ENCODE measurements at regions not wholly inside any gene's neighbourhood (a gene's known extent, or its start where the extent isn't known, plus 50 kb on each side); places are given as distances from the start of the nearest gene placed in this dataset.

DNA sequence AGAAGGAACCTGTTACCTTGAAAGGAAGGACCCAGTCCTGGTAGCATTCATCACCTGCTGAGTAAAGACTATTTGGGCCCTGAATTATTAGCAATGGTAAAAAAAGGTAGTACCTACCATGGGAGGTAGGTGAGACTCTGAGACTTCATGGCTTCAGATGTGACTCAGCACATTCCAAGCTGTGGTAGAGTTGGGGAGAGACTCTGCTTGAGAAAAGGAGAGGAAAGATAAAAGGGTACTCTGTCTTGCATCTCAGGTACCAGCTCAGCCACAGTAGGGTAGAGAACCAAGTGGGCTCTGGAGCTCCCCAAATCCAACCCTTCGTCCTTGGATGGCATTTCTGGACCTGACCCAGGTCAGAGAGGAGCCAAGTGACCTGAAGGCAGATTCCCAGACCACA lies 430.4 kb downstream of the TBL1XR1 start:
- Histone ChIP-seq H3F3A (replicated peaks; ENCODE audit: insufficient read depth) (no peaks in the 10 kb centered on the region), H3K27ac (ENCODE audit: low read depth in 2 of 2, low read length in 1 of 2) (no peak overlapping the region), H3K9me3 (no peaks in the 10 kb centered on the region), H3K4me2 (no peak overlapping the region), H3K79me2 (ENCODE audit: insufficient read depth) (no peaks in the 10 kb centered on the region), H3K27me3 (ENCODE audit: insufficient read depth) (no peaks in the 10 kb centered on the region), H3K9ac (no peak overlapping the region), H3K4me1 (ENCODE audit: control insufficient read depth in 1 of 2, insufficient read depth in 2 of 2, low read depth in 1 of 2, low read length in 1 of 2) (no peaks in the 10 kb centered on the region), H3K9me2 (no peaks in the 10 kb centered on the region), H4K20me1 (ENCODE audit: insufficient read depth) (no peaks in the 10 kb centered on the region), H2AFZ (ENCODE audit: low read depth) (no peak overlapping the region), H3K36me3 (replicated peaks in 1 of 2; ENCODE audit: control insufficient read depth in 1 of 2, insufficient read depth in 2 of 2, low read length in 1 of 2) (no peaks in the 10 kb centered on the region), H3K4me3 (ENCODE audit: low read depth in 2 of 2, low read length in 1 of 2) (no peak overlapping the region)
- CTCF ChIA-PET, result no interaction called here
- DNase-seq, result no peak
- TF ChIP-seq TEAD4 (IDR thresholded peaks at IDR 0.05; ENCODE audit: borderline replicate concordance, insufficient read depth) (no peak), SIN3A (IDR thresholded peaks at IDR 0.05; ENCODE audit: borderline replicate concordance, low read depth, low read length) (no peak)
- TF ChIP-seq, protein P1, sequence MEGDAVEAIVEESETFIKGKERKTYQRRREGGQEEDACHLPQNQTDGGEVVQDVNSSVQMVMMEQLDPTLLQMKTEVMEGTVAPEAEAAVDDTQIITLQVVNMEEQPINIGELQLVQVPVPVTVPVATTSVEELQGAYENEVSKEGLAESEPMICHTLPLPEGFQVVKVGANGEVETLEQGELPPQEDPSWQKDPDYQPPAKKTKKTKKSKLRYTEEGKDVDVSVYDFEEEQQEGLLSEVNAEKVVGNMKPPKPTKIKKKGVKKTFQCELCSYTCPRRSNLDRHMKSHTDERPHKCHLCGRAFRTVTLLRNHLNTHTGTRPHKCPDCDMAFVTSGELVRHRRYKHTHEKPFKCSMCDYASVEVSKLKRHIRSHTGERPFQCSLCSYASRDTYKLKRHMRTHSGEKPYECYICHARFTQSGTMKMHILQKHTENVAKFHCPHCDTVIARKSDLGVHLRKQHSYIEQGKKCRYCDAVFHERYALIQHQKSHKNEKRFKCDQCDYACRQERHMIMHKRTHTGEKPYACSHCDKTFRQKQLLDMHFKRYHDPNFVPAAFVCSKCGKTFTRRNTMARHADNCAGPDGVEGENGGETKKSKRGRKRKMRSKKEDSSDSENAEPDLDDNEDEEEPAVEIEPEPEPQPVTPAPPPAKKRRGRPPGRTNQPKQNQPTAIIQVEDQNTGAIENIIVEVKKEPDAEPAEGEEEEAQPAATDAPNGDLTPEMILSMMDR (IDR thresholded peaks at IDR 0.05), result no peak
- POLR2A ChIA-PET, result no interaction called here
- 0% methylated on average over 1 of the region's 1 CpG for WGBS (ENCODE audit: low lambda C conversion rate)

DNA sequence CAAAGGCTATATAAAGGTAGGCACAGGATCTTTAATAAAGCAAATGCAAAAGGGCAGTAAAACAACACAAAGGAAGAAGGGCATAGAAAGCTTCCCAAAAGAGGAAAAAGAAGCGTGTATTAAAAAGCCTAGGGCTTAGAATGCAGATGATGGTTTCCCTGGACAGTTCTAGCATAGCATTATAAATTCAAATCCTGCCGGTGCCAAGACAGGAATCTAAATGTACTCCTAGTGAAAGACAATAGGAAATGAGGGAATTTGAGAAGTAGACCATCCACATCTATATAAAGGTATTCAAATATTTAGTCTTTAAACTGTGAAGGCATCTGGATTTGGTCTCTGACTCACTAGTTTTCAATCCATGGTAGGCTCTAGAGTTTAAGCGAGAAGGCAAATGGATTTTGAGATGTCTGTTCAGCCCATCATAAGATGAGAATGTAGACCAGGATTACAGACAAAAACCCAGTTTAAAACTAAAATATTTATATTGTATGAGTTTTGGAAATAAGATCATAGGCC lies 431.8 kb downstream of the TBL1XR1 start:
- H3F3A ChIP-seq (replicated peaks; ENCODE audit: insufficient read depth), result no peaks in the 10 kb centered on the region
- H3K27ac ChIP-seq (ENCODE audit: low read depth in 2 of 2, low read length in 1 of 2), result no peak overlapping the region
- no peaks in the 10 kb centered on the region for H3K79me2 ChIP-seq (ENCODE audit: insufficient read depth)
- 47% methylated on average over 3 of the region's 3 CpGs for WGBS (ENCODE audit: low lambda C conversion rate)
- H3K4me2 ChIP-seq, result no peak overlapping the region
- TF ChIP-seq FOXJ3 (CRISPR knock-in tag; IDR thresholded peaks at IDR 0.05) (no peak), USF1 (IDR thresholded peaks at IDR 0.05; ENCODE audit: borderline replicate concordance, low read depth) (no peak), SIN3A (IDR thresholded peaks at IDR 0.05; ENCODE audit: borderline replicate concordance, low read depth, low read length) (no peak), FOXM1 (IDR thresholded peaks at IDR 0.05; ENCODE audit: low read depth) (no peak), POLR2AphosphoS5 (IDR thresholded peaks at IDR 0.05; ENCODE audit: low read depth, low read length) (no peak), EZH2phosphoT487 (IDR thresholded peaks at IDR 0.05; ENCODE audit: borderline replicate concordance, low read depth) (no peak), NFIC (IDR thresholded peaks at IDR 0.05; ENCODE audit: borderline replicate concordance) (no peak), FOSL2 (IDR thresholded peaks at IDR 0.05; ENCODE audit: borderline replicate concordance, low read depth) (no peak), TEAD4 (IDR thresholded peaks at IDR 0.05; ENCODE audit: borderline replicate concordance, insufficient read depth) (no peak), JUND (IDR thresholded peaks at IDR 0.05) (no peak), TAF1 (IDR thresholded peaks at IDR 0.05; ENCODE audit: borderline replicate concordance, low read depth, low read length) (no peak), RFX5 (IDR thresholded peaks at IDR 0.05; ENCODE audit: low read length) (no peak), NRF1 (IDR thresholded peaks at IDR 0.05; ENCODE audit: low read depth, low read length) (no peak), ELF1 (IDR thresholded peaks at IDR 0.05) (no peak), PBX3 (IDR thresholded peaks at IDR 0.05) (no peak), EP300 (IDR thresholded peaks at IDR 0.05; ENCODE audit: borderline replicate concordance in 1 of 2, low read depth in 1 of 2, low read length in 1 of 2) (no peak), IRF3 (IDR thresholded peaks at IDR 0.05; ENCODE audit: low read depth, low read length) (no peak), MXI1 (IDR thresholded peaks at IDR 0.05; ENCODE audit: low read depth, low read length) (no peak), ZBTB33 (IDR thresholded peaks at IDR 0.05; ENCODE audit: borderline replicate concordance, low read depth) (no peak)
- TF ChIP-seq, protein P2, sequence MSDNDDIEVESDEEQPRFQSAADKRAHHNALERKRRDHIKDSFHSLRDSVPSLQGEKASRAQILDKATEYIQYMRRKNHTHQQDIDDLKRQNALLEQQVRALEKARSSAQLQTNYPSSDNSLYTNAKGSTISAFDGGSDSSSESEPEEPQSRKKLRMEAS (IDR thresholded peaks at IDR 0.05; ENCODE audit: low read depth), result no peak
- H3K9me3 ChIP-seq, result no peaks in the 10 kb centered on the region
- no peaks in the 10 kb centered on the region for H3K27me3 ChIP-seq (ENCODE audit: insufficient read depth)
- no peaks in the 10 kb centered on the region for H3K36me3 ChIP-seq (replicated peaks in 1 of 2; ENCODE audit: control insufficient read depth in 1 of 2, insufficient read depth in 2 of 2, low read length in 1 of 2)
- ChIA-PET POLR2A (no interaction called here), CTCF (no interaction called here)
- H3K4me3 ChIP-seq (ENCODE audit: low read depth in 2 of 2, low read length in 1 of 2), result no peak overlapping the region
- no peaks in the 10 kb centered on the region for H4K20me1 ChIP-seq (ENCODE audit: insufficient read depth)
- DNase-seq, result no peak
- H3K9ac ChIP-seq, result no peak overlapping the region
- H3K9me2 ChIP-seq, result no peaks in the 10 kb centered on the region
- no peaks in the 10 kb centered on the region for H3K4me1 ChIP-seq (ENCODE audit: control insufficient read depth in 1 of 2, insufficient read depth in 2 of 2, low read depth in 1 of 2, low read length in 1 of 2)
- H2AFZ ChIP-seq (ENCODE audit: low read depth), result no peak overlapping the region

All from SK-N-SH (cell line).